ENCODE measurements at regions not wholly inside any gene's neighbourhood (a gene's known extent, or its start where the extent isn't known, plus 50 kb on each side); places are given as distances from the start of the nearest gene placed in this dataset.

DNA sequence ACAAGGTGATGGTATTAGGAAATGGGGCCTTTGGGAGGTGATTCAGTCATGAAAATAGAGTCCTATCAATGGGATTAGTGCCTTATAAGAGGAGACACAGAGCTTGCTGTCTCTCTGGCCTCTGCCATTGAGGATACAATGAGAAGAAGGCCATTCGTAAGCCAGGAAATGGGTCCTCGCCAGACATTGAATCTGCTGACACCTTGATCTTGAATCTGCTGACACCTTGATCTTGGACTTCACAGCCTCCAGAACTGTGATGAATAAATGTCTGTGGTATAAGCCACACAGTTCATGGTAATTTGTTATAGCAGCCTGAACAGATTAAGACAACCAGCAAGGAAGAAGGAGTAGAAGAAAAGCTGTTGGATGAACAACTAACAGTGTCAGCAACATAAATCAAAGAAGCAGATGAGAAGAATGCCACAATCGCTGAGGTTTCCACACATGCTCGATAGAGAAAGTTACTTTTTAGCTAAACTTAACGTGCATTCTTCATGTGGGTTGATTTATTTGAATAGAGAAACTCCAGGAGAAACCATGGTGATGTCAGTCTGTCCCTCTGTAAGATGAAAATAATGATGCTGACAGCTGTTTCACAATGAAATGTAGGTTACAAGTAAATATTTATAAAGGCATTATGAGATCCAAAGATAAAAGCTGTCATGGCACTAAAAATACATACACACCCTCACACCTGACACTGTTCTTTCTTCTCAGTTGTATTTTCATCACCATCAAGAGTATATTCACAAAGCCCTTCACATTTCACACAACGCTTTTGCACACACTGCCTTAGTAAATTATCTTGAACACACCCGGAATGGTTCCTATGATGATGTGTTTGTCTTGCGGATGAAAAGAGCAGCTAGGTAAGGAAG is 153.7 kb upstream of the NCK2 start:
- TF ChIP-seq CTCF (IDR thresholded peaks at IDR 0.05), result no peak
- TF ChIP-seq EZH2 (IDR thresholded peaks at IDR 0.05; ENCODE audit: borderline replicate concordance, insufficient read depth, low read depth, low read length, poor library complexity, severe bottlenecking), result no peak
